ENCODE measurements at regions not wholly inside any gene's neighbourhood (a gene's known extent, or its start where the extent isn't known, plus 50 kb on each side); places are given as distances from the start of the nearest gene placed in this dataset.

DNA sequence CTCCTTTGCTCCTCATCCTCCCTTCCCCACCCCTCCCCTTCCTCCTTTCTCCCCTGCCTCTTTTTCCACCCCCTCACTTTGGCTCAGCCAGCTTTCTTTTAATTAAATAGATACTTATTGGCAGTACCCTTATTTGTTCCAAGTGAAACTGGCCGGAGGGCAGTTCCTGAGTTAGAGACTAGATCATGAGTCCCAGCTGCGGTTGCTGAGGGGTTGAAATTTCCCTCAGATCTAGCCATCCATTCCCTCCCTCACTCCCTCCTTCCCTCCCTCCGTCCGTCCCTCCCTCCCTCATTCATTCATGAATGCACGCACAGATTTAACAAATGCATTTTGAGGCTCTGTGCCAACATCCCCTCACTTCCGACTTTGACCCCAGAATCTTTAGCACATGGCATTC is 519.2 kb upstream of the EEF2KMT start:
- in situ Hi-C loops (cut with MboI; ENCODE audit: low sequenced_read_pairs, unreplicated experiment): no loop called here
- no peak for DNase-seq (ENCODE audit: low spot score)
- TF ChIP-seq, protein P1, sequence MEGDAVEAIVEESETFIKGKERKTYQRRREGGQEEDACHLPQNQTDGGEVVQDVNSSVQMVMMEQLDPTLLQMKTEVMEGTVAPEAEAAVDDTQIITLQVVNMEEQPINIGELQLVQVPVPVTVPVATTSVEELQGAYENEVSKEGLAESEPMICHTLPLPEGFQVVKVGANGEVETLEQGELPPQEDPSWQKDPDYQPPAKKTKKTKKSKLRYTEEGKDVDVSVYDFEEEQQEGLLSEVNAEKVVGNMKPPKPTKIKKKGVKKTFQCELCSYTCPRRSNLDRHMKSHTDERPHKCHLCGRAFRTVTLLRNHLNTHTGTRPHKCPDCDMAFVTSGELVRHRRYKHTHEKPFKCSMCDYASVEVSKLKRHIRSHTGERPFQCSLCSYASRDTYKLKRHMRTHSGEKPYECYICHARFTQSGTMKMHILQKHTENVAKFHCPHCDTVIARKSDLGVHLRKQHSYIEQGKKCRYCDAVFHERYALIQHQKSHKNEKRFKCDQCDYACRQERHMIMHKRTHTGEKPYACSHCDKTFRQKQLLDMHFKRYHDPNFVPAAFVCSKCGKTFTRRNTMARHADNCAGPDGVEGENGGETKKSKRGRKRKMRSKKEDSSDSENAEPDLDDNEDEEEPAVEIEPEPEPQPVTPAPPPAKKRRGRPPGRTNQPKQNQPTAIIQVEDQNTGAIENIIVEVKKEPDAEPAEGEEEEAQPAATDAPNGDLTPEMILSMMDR (IDR thresholded peaks at IDR 0.05; ENCODE audit: borderline replicate concordance, control extremely low read depth, extremely low read depth, insufficient read depth, missing control alignments): no peak

DNA sequence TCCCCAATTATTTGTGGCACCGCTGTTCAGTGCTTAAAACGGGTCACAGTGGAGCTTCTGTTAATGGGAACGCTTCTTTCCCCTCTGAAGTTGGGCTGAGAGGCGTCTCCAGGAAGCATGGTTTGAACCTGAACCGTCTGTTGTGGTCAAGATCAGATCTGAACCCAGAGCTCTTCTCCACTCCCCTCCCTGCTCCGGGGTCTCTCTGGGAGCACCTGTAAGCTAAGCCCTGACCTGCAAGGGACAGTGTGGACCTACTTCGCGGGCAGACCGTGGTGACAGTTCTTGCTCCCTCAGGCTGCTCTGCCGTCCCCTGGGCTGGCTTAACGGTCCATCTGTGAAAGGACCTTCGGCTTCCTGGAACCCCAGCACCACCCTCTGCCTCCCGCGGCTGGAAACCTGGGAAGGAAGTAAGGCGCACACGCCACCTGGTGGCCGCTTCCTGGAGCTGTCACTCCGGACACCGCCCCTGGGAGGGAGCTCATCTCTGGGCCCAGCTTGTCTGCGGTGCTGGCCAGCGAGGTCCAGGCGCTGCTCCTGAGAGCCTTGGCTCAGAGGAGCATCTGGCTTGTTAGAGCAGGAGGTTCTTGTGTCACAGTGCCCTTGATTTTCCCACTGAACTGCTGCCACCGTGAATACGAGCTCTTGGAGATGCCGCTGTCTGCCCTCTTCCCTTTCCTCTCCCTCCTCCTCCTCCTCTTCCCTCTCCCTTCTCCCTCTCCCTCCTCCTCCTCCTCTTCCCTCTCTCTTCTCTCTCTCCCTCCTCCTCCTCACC is 518.5 kb upstream of the EEF2KMT start:
- in situ Hi-C loops (cut with MboI; ENCODE audit: low sequenced_read_pairs, unreplicated experiment): no loop called here
- TF ChIP-seq, protein P1 (IDR thresholded peaks at IDR 0.05; ENCODE audit: borderline replicate concordance, control extremely low read depth, extremely low read depth, insufficient read depth, missing control alignments): peak; percentile 80
- DNase-seq (ENCODE audit: low spot score): peak; percentile 62

DNA sequence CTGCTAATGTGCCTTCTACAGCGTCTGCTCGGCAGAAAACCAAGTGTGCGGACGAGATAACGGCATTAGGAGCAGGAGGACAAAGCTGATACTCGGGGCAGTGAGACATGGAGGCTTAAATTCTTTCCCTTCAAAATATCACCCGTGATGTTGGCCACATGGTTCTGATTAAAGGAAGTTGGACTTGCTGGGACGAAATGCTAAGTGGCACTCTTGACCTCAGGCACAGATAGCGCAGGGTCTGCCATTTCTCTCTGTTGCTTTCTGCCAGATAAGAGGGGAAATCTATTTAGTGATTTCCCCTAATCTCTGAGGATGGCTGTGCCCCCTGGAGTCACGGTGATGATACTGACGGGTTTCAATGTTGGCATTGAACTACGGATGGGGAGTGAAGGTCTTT is 509.6 kb upstream of the EEF2KMT start:
- TF ChIP-seq, protein P1 (IDR thresholded peaks at IDR 0.05; ENCODE audit: borderline replicate concordance, control extremely low read depth, extremely low read depth, insufficient read depth, missing control alignments): no peak
- DNase-seq (ENCODE audit: low spot score): no peak
- in situ Hi-C loops (cut with MboI; ENCODE audit: low sequenced_read_pairs, unreplicated experiment): no loop called here

DNA sequence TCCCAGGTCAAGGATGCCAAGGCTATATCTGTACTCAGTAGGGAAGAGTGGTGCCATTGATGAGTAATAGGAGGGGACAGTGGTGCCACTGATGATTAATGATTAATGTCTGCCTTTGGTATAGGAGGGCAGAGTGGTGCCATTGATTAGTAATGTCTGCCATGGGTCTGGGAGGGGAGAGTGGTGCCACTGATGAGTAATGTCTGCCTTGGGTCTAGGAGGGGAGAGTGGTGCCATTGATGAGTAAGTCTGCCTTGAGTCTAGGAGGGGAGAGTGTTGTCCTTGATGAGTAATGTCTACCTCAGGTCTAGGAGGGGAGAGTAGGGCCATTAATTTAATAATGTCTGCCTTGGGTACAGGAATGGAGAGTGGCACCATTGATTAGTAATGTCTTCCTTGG is 507.8 kb upstream of the EEF2KMT start:
- in situ Hi-C loops (cut with MboI; ENCODE audit: low sequenced_read_pairs, unreplicated experiment): no loop called here
- TF ChIP-seq, protein P1 (IDR thresholded peaks at IDR 0.05; ENCODE audit: borderline replicate concordance, control extremely low read depth, extremely low read depth, insufficient read depth, missing control alignments): no peak
- no peak for DNase-seq (ENCODE audit: low spot score)

DNA sequence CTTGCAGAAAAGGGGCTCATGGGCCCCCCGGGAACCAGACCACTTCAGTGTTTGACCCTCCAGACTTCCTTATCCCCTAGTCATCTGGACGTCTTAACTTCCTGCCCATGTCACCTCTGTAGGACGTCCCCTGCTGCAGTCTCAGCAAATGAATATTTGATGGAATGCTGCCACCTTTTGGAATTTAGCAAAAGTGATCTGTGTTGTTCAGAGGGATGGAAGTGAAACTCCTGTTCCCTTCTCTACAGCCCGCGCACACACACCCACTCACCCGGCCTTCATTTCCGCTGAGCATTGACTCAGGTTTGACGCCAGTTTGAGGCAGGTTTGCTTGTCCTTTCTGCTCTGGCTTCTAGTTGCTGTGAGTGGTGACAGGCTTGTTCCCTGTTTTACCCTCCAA is 507.2 kb upstream of the EEF2KMT start:
- TF ChIP-seq, protein P1 (IDR thresholded peaks at IDR 0.05; ENCODE audit: borderline replicate concordance, control extremely low read depth, extremely low read depth, insufficient read depth, missing control alignments): no peak
- in situ Hi-C loops (cut with MboI; ENCODE audit: low sequenced_read_pairs, unreplicated experiment): no loop called here
- DNase-seq (ENCODE audit: low spot score): no peak

DNA sequence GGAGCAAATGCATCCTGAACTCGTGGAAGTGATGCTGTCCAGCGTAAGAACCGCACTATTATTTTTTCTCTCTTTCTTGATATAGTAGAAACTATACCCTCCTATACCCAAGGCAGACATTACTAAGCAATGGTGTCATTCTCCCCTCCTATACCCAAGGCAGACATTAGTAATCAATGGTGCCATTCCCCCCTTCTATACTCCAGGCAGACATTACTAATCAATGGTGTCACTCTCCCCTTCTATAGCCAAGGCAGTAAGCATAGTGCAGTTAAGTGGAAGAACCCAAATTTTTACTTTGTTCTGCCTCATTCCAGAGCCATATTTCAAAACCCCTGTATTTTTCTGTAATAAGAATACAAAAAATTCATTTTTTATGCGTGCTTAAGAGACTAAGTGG is 506.2 kb upstream of the EEF2KMT start:
- DNase-seq (ENCODE audit: low spot score): no peak
- in situ Hi-C loops (cut with MboI; ENCODE audit: low sequenced_read_pairs, unreplicated experiment): no loop called here
- TF ChIP-seq, protein P1 (IDR thresholded peaks at IDR 0.05; ENCODE audit: borderline replicate concordance, control extremely low read depth, extremely low read depth, insufficient read depth, missing control alignments): no peak

Measured in GM13976 (cell line).